IgD-negative memory B cell (primary cell): ENCODE measurements at regions not wholly inside any gene's neighbourhood (a gene's known extent, or its start where the extent isn't known, plus 50 kb on each side); places are given as distances from the start of the nearest gene placed in this dataset.

Source experiments
- H3K27ac Mint-ChIP-seq, 3 donors: one replicate each; pipeline ENCODE4 v1.8.0; 2020 to 2022; ENCODE audit warnings: mild to moderate bottlenecking in 3 of 3, mixed read lengths in 3 of 3, moderate library complexity in 1 of 3
- H3K27me3 Mint-ChIP-seq: one replicate; pipeline ENCODE4 v1.8.0; 2021; ENCODE audit warnings: mixed read lengths
- H3K36me3 Mint-ChIP-seq: one replicate; pipeline ENCODE4 v1.8.0; 2020; ENCODE audit warnings: mild to moderate bottlenecking, mixed read lengths
- H3K4me1 Mint-ChIP-seq, 3 donors: one replicate each; pipeline ENCODE4 v1.8.0; 2020 to 2022; ENCODE audit warnings: mixed read lengths in 3 of 3, mild to moderate bottlenecking in 1 of 3
- H3K4me3 Mint-ChIP-seq, 4 donors: one replicate each; pipeline ENCODE4 v1.8.0; 2020 to 2022; ENCODE audit warnings: mild to moderate bottlenecking in 4 of 4, mixed read lengths in 4 of 4, moderate library complexity in 3 of 4
- H3K9me3 Mint-ChIP-seq, 3 donors: one replicate each; pipeline ENCODE4 v1.8.0; 2020 to 2021; ENCODE audit warnings: mixed read lengths in 3 of 3, mild to moderate bottlenecking in 1 of 3

DNA sequence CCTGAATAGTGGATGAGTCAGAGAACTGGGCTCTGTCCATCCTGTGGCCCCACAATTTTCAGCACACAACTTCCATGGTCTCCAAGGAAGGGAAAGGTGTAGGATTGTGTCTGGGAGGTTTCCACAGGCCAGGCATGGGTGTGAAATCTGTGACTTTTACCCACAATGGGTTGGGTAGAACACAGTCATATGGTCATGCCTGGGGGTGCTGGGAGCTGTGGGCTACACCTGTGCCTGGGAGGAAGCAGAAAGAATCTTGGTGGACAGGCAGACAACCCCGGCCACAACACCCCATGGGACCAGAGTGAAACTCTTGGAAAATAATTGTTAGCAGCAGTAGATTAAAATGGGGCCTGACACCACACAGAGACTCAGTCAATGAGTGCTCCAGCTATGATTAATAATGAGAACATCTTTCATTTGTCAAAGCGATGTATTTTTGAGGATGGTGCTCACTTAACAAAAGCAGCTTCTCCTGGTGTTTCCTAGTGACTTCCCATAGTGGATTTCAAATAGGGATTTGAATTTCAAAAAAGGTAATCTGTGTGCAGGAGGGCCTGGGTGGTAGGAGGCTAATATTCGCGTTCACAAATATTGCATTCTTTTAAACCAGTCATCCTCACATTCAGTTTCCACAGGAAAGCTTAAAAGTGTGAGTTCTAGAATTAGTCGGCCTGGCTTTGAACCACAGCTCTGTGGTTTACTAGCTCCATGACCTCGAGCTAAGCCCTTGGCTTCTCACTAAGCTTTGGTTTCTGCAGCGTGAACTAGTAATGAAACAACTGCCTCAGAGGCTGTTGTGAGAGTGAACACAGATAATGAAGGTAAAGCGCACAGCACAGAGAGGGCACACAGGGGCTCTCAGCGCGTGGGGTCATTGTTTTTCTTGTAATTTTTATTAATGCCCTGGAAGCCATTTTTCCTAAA lies 89.3 kb upstream of the UQCRFS1 start:
- Mint-ChIP-seq H3K36me3 (no peaks in the 10 kb centered on the region), H3K27ac (no peak overlapping the region), H3K4me3 (no peak overlapping the region), H3K9me3 (peaks cover 0 to 7% (median 0%) of the 10 kb centered on the region in 3 donors), H3K27me3 (peaks cover 5% of the 10 kb centered on the region), H3K4me1 (no peaks in the 10 kb centered on the region)

GRCh38 chr19:29303069-29303718 lies 90.2 kb upstream of the UQCRFS1 start:
- H3K4me1 Mint-ChIP-seq, result no peaks in the 10 kb centered on the region
- H3K4me3 Mint-ChIP-seq, result no peak overlapping the region
- H3K9me3 Mint-ChIP-seq, result peaks cover 0 to 7% (median 0%) of the 10 kb centered on the region in 3 donors
- no peak overlapping the region for H3K27ac Mint-ChIP-seq
- no peaks in the 10 kb centered on the region for H3K36me3 Mint-ChIP-seq
- H3K27me3 Mint-ChIP-seq, result peaks cover 2% of the 10 kb centered on the region

GRCh38 chr19:29303719-29304090 lies 90.8 kb upstream of the UQCRFS1 start:
- no peak overlapping the region for H3K27ac Mint-ChIP-seq

GRCh38 chr19:29305268-29305667 lies 92.3 kb upstream of the UQCRFS1 start:
- Mint-ChIP-seq H3K27ac (no peak overlapping the region), H3K27me3 (no peaks in the 10 kb centered on the region), H3K9me3 (peaks cover 0 to 7% (median 0%) of the 10 kb centered on the region in 3 donors), H3K4me3 (no peak overlapping the region), H3K4me1 (peaks cover 0 to 1% (median 0%) of the 10 kb centered on the region in 3 donors), H3K36me3 (no peaks in the 10 kb centered on the region)

More at GRCh38 chr19:29303719-29304090, 90.8 kb upstream of the UQCRFS1 start:
- Mint-ChIP-seq H3K4me1 (no peaks in the 10 kb centered on the region), H3K36me3 (no peaks in the 10 kb centered on the region), H3K4me3 (no peak overlapping the region), H3K9me3 (peaks cover 0 to 7% (median 0%) of the 10 kb centered on the region in 3 donors), H3K27me3 (peaks cover 2% of the 10 kb centered on the region)

DNA sequence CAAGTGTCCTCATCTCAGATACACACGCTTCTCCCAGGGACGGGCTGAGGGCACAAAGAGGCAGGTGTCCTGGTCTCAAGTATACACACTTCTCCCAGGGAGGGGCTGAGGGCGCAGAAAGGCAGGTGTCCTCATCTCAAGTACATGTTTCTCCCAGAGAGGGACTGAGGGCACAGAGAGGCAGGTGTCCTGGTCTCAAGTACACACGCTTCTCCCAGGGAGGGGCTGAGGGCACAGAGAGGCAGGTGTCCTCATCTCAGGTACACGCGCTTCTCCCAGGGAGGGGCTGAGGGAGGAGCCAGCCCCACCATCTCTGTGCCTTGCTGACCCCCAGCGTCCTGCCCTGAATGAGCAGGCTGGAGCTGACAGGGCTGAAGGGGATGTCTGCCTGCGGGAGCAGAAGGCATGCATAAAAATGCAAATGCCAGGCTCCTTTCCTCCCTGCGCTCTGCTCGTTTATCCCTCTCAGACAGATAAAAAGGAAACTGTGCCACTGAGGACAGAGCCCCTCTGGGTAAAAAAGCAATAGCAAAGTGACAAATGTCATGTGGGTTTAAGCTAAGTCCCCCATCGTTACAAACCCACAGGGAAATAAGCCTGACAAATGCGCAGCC lies 96.1 kb upstream of the UQCRFS1 start:
- Mint-ChIP-seq H3K27me3 (no peaks in the 10 kb centered on the region), H3K27ac (no peak overlapping the region)

GRCh38 chr19:29309637-29310036 lies 96.7 kb upstream of the UQCRFS1 start:
- no peaks in the 10 kb centered on the region for H3K27me3 Mint-ChIP-seq
- H3K27ac Mint-ChIP-seq, result no peak overlapping the region
- H3K9me3 Mint-ChIP-seq, result peaks cover 0 to 4% (median 0%) of the 10 kb centered on the region in 3 donors
- no peaks in the 10 kb centered on the region for H3K36me3 Mint-ChIP-seq
- H3K4me3 Mint-ChIP-seq, result no peak overlapping the region
- peaks cover 0 to 1% (median 0%) of the 10 kb centered on the region in 3 donors for H3K4me1 Mint-ChIP-seq

More for the DNA sequence above, 96.1 kb upstream of the UQCRFS1 start:
- no peak overlapping the region for H3K4me3 Mint-ChIP-seq
- H3K4me1 Mint-ChIP-seq, result peaks cover 0 to 1% (median 0%) of the 10 kb centered on the region in 3 donors
- peaks cover 0 to 4% (median 0%) of the 10 kb centered on the region in 3 donors for H3K9me3 Mint-ChIP-seq
- H3K36me3 Mint-ChIP-seq, result no peaks in the 10 kb centered on the region

DNA sequence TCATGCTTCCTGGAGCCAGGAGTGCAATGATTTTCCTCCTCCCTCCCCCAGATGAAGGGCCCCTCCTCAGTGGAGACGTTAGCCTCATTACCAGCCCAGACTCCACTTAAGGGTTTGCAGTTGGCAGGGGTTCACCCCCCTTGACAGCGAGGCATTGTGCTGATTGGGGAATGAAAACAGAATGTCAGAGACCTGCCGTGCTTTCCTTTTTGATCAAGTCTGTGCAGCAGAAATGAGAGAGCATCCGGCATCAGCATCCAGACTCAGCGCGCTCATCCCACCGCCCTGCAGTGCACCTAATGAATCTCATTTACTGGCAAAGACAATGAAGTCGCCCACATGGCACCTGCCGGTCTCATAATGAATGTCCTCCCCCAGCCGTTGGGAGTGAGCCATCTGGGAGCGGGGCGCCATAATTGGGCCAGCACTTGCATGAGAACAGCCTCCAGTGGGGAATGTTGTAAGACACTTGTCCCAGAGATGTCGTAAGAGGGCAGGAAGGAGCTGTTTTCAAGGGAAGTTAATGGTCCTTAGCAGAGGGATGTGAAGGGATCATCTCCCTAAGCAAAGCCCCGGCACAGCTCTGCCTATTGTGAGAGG lies 98.3 kb upstream of the UQCRFS1 start:
- peaks cover 0 to 1% (median 0%) of the 10 kb centered on the region in 3 donors for H3K4me1 Mint-ChIP-seq

GRCh38 chr19:29315556-29316190 lies 102.7 kb upstream of the UQCRFS1 start:
- H3K36me3 Mint-ChIP-seq, result no peaks in the 10 kb centered on the region
- peaks cover 0 to 1% (median 0%) of the 10 kb centered on the region in 3 donors for H3K4me1 Mint-ChIP-seq
- H3K27me3 Mint-ChIP-seq, result no peaks in the 10 kb centered on the region
- peaks cover 2 to 5% (median 4%) of the 10 kb centered on the region in 3 donors for H3K9me3 Mint-ChIP-seq
- no peak overlapping the region for H3K4me3 Mint-ChIP-seq
- no peak overlapping the region for H3K27ac Mint-ChIP-seq

More for the DNA sequence above, 98.3 kb upstream of the UQCRFS1 start:
- Mint-ChIP-seq H3K27me3 (no peaks in the 10 kb centered on the region), H3K36me3 (no peaks in the 10 kb centered on the region), H3K27ac (no peak overlapping the region), H3K4me3 (no peak overlapping the region), H3K9me3 (peaks cover 0 to 4% (median 4%) of the 10 kb centered on the region in 3 donors)

DNA sequence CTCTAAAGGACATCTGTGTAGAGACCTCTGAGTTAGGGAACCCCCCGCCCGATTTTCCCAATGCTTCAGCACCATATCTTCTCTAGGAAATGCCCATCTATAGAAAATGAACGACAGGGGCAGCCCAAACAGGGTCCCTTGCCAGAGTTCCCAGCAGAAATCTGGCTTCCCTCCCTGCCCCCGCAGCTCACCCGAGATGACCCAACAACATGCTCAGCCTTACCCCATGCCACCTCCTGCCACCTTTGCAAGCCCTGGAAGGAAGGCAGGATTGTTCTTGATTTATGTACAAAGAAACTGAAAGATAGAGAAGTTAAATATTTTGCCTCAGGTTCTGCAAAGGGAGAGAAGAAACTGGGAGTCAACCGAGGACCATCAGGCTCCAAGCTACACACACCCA lies 105.6 kb upstream of the UQCRFS1 start:
- Mint-ChIP-seq H3K4me1 (peaks cover 0 to 1% (median 0%) of the 10 kb centered on the region in 3 donors), H3K9me3 (peaks cover 0 to 5% (median 2%) of the 10 kb centered on the region in 3 donors), H3K27ac (no peak overlapping the region), H3K27me3 (peaks cover 2% of the 10 kb centered on the region), H3K4me3 (no peak overlapping the region), H3K36me3 (no peaks in the 10 kb centered on the region)

DNA sequence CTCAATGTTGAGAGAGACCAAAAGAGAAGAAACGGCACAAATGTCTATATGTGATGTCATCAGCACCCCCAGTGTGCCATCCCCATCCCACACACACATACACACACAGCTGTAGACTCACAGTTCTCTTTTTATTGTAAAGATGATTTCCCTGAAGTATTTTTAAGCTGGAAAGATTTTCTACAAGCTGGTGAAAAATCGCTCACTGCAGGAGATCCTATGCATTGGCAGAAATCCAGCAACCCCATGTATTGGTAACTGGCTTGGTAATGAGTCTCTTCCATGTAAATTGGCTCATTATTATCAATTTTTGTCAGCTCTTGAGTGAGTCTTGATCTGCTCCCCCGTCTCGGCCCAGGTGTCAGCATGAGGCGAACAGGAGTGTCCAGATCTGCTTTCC lies 107.1 kb upstream of the UQCRFS1 start:
- Mint-ChIP-seq H3K27me3 (peaks cover 2% of the 10 kb centered on the region), H3K36me3 (no peaks in the 10 kb centered on the region), H3K9me3 (peaks cover 0 to 5% (median 2%) of the 10 kb centered on the region in 3 donors), H3K27ac (no peak overlapping the region), H3K4me3 (no peak overlapping the region), H3K4me1 (peaks cover 0 to 1% (median 0%) of the 10 kb centered on the region in 3 donors)

GRCh38 chr19:29320618-29321017 lies 107.7 kb upstream of the UQCRFS1 start:
- peaks cover 0 to 1% (median 0%) of the 10 kb centered on the region in 3 donors for H3K4me1 Mint-ChIP-seq
- no peaks in the 10 kb centered on the region for H3K36me3 Mint-ChIP-seq
- H3K9me3 Mint-ChIP-seq, result peaks cover 0 to 5% (median 2%) of the 10 kb centered on the region in 3 donors
- peaks cover 2% of the 10 kb centered on the region for H3K27me3 Mint-ChIP-seq
- no peak overlapping the region for H3K4me3 Mint-ChIP-seq
- no peak overlapping the region for H3K27ac Mint-ChIP-seq

DNA sequence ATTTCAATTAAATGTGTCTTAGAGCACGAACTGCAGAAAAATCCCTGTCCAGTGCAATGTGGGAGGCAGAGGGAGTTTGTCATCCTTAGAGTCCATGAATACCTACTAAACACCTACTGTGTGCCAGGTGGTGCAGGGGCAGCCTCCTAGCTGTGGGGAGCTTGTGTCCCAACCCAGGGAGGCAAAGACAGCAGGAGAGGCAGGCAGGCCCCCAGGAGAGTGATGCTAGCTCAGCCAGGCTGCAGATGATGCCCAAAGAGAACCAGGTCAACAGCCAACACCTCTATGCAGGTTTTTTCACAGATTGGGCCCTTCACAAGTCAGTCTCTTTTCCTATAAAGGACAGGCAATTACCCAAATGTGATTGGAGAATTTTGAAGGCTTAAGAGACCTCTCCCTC lies 108.2 kb upstream of the UQCRFS1 start:
- Mint-ChIP-seq H3K4me3 (no peak overlapping the region), H3K27me3 (peaks cover 2% of the 10 kb centered on the region), H3K9me3 (peaks cover 0 to 6% (median 3%) of the 10 kb centered on the region in 3 donors), H3K27ac (no peak overlapping the region), H3K4me1 (peaks cover 0 to 1% (median 0%) of the 10 kb centered on the region in 3 donors), H3K36me3 (no peaks in the 10 kb centered on the region)

DNA sequence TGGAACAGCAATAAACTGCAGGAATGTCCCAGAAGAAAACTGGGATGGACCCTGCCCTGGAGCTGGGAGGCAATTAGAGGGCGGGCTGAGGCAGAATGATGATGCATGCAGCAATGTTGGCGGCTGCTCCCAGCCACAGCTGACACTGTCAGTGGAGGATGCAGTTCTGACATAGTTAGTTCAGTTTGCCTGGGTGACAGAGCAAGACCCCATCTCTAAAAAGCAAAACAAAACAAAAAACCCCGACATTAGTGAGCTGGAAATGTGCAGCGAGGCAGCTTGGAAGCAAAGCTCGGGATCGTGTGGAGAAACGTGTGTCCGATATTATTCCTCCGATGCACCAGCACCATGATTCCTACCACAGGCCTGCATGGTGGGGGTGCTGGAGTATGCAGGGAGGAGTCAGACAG lies 110.1 kb upstream of the UQCRFS1 start:
- Mint-ChIP-seq H3K4me1 (peaks cover 0 to 2% (median 0%) of the 10 kb centered on the region in 3 donors), H3K36me3 (no peaks in the 10 kb centered on the region), H3K9me3 (peaks cover 0 to 10% (median 2%) of the 10 kb centered on the region in 3 donors), H3K27me3 (peaks cover 2% of the 10 kb centered on the region), H3K4me3 (no peak overlapping the region), H3K27ac (no peak overlapping the region)
